Activated T-cell treated with anti-CD3 and anti-CD28 coated beads for 1 hour (primary cell): ENCODE measurements at regions not wholly inside any gene's neighbourhood (a gene's known extent, or its start where the extent isn't known, plus 50 kb on each side); places are given as distances from the start of the nearest gene placed in this dataset.
A peak's percentile ranks its signal among the peaks of the same experiment; 100 is the strongest.
"Not testable (repeated sequence)": the region's sequence is repeated elsewhere in the genome, so short reads cannot be mapped to it uniquely, and the experiment has no call there.

ENCODE experiments used
- DNase-seq: peaks from one replicate; pipeline ENCODE4 v3.0.0-alpha.2; 2020; ENCODE audit warnings: low read depth

DNA sequence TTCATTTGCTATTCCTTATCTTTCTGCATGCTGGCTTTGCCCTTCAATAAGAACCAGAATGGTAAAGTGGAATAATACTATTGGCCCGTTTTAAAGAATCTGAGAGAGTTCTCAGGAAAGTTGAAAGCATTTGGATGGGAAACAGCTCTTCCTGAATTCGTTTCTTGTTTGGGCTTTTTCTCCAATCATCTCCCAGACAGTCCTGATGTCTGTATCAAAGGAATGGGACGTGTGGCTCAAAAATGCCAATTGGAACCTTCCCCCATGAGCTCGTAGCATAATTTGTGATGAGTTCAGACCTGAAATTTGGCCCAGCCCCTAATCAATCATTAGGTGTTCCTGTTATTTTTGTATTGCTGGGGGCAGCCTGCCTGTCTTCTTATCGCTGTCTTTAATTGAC, 75.8 kb upstream of the BACH2 start:
- no peak for DNase-seq

DNA sequence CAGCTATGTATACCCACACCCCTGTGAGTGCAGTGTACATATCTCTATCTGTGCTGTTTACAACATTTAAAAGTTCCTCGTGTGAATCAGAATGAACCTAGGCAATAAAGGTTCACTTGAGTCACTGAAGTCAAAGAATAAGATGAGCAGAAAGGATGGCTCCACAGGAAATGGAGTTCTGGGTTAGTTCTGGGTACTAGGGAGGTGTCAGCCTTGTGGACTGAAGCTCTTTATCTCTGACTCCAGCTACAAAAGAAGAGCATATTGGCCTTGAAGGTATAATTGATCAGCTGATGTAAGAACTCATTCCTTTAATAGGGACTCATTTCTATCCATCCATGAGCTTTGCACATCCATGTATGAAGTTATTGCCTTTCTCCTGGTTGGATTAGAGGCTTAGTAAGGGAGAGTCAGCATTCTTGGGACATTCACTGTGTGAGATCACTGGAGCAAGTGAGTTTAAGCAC, 73.9 kb upstream of the BACH2 start:
- no peak for DNase-seq

DNA sequence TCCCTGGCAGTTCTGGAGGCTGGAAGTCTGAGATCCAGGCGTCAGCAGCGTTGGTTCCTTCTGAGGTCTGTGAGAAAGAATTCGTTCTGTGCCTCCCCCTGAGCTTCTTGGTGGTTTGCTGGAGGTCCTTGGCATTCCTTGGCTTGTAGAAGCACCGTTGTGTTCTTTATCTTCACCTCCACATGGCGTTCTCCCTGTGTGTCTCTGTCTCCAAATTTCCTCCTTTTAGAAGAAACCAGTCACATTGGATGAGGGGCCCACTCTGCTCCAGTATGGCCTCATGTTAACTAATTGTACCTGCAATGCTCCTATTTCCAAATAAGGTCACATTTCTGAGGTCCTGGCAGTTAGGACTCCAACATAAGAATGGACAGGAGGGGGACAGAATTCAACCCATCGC, 73.0 kb upstream of the BACH2 start:
- DNase-seq, result no peak

DNA sequence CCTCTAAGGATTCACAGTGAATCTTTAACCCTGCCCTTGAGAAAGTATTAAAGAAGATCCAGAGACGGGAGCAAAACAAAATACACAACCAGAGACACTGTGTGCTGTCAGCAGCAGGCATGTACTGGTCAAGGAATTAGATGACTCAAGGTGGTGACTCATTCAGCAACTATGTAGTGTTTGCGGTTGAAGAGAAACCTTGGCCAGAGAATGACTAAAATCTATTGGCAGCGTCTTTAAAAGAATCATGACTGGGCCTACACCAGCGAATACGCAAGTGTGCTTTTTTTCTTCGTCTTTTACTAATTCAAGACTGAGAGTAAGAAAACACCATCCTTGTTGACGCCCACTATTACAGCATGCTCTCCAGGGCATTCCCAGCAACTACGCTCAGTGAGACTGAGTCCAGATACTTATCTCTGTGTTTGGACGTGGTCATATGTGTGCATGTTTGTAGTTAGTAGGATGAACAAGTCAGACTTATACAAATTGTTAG, 72.4 kb upstream of the BACH2 start:
- DNase-seq, result no peak

DNA sequence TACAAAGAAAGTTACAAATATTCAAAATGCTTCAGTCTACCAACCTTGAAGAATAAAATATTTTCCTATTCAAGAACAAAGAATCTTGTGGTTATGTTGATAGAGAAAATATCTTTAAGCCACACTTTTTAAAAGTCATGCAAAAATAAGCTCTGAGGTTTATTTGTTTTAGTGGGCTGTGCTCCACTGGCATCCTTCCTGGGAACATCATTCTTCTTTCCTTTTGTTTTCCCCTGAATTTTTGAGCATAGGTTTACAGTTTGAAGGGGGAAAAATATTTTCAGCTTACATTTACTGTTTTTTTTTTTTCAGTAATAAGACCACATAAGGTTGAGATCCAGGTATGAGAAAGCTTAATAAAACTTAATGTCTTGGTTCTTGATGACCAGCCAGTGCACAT, 72.0 kb upstream of the BACH2 start:
- no peak for DNase-seq

DNA sequence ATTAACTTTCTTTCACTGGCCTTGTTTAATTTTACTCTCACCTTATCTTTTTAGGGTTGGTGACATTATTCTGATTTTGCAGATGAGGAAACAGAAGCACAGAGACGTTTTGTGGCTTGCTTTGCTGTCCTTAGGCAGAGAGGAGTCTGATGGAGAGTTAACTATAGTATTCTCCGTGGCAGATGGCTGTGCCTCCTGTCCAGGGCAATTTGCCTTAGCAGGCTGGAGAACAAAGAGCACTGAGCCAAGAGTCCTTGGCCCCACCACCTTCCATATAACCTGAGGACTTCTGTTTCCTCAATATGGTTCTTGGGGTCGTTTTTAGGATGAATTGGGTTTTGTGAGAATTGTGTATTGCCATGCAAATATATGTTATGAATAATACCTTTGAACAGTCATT, 71.4 kb upstream of the BACH2 start:
- no peak for DNase-seq

DNA sequence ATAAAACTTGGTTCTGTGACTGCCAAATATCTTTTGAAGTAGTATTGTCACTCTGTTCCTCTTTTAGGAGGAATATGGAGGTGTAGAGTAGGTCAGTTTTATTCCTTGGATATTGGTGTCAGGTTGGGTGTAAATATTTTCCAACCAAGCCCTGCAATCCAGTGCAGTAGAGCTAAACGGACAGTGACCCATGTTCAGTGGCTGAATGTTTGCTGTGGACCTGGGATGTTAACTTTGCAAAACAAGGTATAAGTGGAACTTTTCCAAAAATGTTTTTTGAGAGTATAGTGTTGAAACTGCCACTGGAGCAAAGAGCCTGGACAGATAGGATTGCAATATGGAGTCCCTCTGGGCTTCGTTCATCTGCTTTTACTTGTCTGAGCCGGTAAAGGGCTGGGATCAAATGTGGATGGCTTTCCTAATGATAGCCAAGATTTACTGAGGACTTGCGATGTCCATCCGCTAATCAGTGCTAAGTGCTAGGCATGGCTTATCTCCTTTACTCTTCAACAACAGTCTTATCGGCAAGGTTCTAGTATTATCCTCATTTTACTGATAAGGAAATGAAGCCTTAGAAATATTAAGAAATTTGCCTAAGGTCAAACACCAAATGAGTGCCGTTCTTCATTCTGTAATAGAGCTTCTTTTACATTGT, 69.0 kb upstream of the BACH2 start:
- no peak for DNase-seq

DNA sequence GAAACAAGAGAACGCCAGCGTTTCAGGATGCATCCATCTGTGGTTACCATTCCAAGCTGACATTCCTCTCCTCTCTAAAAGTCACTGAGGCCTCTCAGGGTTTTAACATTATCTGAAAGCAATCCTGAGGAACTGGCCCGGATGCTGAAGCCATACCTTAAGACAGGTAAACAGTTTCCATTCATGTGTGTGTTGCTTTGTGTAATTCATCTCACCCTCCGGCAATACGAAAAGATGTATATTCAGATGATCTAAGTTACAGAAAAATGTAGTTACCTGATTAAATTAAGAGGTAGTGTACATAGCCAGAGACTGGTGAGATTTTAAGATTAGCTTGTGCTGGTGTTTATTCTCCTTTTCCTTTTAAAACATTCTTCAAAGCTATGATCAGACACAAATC, 68.4 kb upstream of the BACH2 start:
- DNase-seq, result no peak

DNA sequence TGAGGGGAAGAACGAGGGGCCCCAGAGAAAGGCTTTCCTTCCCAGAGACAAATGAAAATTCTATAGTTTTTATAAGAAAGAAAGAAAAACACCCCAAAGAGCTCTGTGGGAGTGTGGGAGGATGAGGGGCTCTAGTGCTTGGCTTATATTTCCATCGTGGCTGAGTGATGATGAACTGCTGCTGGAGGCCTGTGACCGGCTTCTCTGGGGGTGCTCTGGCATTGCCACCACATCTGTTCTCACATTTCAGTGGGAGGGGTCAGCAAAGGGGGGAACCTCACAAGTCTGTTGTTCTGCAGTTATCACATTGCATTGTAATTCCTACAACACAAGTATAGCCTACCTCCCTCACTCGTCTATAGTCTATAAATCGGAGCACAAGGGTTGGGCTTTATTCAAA, 67.6 kb upstream of the BACH2 start:
- DNase-seq, result no peak

DNA sequence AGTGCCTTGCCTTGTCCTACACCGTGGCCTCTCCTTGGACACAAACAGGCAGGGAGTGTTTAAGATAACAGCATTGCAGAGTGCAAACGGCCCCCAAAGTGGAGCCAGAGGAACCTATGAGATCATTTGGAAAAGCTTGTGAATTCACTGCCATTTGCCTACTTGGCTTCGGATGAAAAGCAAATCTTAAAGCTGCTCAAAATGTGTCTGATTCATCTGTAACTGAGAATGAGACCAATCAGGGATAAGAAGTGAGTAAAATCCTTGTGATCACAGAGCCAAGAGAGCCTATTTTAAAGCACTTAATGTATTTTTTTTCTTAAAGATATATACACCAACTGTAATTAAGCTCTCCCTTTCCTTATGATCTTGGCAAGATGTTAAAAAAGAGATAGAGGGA, 65.7 kb upstream of the BACH2 start:
- no peak for DNase-seq

DNA sequence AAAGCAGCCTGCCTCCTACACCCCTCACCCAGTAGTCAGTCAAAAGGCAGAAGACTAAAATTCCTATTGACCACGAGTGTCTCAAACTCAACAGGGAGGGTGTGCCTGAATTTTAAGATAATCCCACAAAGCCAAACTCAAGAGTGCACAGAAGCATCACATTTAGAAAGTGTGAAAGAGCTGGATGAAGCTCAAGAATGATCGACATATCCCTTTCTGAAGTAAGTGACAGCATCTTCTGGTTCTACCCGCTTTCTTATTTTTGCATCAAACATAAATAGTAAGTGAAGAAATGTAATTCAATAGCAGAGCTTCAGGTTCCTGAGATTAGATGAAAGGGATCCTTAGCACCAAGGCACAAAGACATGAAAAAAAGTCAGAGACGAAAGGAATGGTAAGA, 64.5 kb upstream of the BACH2 start:
- DNase-seq, result no peak

DNA sequence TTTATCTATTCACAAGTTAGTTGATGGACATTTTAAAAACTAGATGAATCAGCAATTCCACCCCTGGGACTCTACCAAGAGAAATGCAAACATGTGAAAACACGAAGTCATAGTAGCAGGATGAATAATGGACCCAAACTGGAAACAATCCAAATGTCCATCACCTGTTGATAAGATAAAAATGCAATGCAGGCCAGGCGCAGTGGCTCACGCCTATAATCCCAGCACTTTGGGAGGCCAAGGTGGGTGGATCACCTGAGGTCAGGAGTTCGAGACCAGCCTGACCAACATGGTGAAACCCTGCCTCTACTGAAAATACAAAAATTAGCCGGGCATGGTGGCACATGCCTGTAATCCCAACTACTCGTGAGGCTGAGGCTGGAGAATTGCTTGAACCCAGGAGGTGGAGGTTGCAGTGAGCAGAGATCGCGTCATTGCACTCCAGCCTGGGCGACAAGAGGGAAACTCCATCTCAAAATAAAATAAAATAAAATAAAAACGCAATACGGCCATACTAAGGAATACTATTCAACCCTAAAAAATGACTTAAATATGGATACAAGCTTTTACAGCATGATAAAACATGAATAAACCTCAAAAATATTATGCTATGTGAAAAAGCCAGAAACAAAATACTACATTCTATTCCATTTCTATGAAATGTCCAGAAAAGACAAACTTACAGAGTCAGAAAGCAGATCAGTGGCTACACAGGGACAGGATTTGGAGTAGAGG, 61.6 kb upstream of the BACH2 start:
- DNase-seq, result not testable (repeated sequence)

DNA sequence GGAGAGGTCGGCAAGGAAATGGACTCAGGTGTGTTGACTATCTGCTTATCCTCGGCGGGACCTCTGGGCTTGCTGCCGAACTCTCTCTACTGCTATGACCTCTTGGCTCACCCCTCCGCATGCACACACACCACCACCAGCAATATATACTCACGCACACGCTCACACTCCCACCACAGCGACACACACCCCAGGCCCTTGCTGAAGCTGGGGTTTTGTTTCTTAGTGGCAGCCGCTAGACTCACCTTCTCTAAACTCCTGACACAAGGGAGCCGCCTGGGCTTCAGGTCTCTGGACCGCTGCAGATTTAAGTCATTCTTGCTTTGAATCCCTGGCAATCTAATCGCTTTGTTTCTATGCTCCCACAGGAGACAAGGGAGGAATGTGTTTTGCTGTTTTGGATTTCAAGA, 59.4 kb upstream of the BACH2 start:
- no peak for DNase-seq

DNA sequence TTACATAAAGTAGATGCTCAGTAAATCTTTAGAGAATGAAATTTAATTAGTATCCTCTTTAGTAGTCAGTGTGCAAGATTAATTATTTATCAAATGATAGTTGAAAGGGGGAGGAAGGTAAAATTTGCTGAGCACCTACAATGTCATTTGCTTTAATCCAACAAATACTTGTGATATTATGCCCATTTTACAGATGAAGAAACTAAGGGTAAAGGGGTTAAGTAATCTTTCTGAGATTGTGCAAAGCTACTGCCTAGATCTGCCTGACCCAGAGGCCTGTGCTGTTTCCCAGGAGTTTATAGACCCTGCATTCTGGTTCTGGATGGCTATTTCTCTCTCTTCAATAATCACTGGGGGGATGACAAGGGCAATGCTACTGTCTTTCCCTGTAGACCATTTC, 58.3 kb upstream of the BACH2 start:
- no peak for DNase-seq

DNA sequence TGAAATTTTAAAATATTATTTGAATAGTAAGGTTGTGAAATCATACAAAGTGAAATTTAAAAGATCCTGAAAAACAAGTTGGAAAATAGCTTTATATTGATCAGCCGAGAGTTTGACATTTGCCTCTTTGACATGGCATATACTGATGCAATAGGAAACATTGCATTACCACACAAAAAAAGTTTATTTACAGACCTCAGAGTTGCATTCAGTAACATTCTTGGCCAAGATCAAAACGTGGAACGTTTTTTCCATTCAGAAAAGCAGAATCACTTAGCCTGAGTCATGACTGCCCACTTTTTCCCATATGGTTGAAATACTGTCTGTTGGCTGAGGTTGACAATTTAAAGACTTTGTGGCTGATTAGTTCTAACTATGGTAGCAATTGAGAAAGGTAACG, 55.1 kb upstream of the BACH2 start:
- no peak for DNase-seq

DNA sequence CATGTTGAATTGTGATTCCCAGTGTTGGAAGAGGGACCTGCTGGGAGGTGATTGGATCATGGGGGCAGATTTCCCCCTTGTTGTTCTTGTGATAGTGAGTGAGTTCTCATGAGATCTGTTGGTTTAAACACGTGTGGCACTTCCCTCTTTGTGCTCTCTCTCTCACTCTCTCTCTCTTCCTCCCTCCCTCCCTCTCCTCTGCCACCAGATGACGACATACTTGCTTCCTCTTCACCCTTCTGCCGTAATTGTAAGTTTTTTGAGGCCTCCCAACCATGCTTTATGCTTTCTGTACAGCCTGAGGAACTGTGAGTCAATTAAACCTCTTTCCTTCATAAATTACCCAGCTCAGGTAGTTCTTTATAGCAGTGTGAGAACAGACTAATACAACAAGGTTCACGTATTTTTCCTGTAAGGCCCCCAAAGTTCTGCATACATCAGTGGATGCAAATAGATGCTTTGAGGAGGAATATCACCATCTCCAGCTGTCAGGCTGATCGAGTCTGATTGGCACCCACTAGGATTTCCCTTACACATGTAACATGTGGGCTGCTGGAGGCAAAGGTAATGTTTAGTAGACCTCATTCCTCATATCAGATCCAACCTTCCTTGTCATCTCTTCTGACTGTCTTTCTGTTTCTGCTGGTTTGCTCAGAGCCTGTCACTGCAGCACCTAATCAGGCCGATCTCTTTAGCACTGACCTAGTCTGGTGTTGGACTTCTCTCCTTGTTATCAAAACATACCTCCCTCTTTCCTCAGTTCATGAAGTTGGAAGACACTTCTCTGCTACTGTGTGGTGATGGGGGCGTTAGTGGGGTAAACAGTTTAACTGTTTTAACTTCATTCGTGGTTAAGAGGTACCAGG, 54.3 kb upstream of the BACH2 start:
- DNase-seq, result peak; percentile 1

DNA sequence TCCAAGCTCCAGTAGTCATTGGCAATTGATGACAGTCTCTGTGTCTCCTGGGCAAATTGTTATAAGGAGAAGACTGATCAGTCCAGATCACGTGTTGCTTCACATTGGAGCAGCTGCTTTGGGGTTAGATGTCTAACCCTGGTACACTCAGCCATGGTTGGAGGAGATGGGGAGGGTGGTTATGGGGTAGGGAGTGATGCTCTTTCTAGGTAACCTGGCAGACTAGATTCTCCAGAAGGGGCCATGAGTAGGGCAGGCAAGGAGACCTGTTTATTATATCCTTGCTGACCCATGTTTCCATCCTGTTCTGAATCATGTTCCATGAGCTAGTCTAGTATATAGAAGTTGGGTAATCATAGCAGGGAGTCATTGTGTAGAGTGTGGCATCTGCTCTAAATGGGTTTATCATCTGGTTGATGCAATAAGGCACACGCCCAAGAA, 50.8 kb upstream of the BACH2 start:
- no peak for DNase-seq

DNA sequence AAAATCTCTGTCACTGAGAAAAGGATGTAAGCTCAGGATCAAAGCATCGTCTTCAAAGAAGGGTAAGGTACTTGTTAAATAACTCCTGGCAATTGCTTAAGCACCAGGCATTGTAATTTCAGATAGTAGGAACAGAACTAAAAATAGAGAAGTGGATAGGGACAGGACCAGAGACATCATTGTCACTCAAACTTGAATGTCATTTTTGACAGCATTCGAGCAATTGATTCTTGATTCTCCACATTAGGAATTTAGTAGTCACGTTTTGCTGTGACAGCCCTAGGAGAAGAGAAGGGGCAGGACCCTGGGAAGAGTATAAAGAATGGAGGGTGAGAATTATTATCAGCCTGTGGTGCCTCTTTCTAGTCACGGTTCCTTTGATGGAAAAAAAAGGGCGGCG, 50.1 kb upstream of the BACH2 start:
- no peak for DNase-seq
